A673 (cell line): ENCODE measurements at regions not wholly inside any gene's neighbourhood (a gene's known extent, or its start where the extent isn't known, plus 50 kb on each side); places are given as distances from the start of the nearest gene placed in this dataset.

ENCODE experiments used
- BruUV-seq: library from RNA; stranded (reverse); fragments of 400-500 nt; replicated peaks from 2 replicates; lab custom pipeline; 2021; lab: Mats Ljungman, UMichigan
- CTCF ChIA-PET: fragments of 300-600 bp; sonication (Branson Sonifier 250); formaldehyde crosslinking; loops from one replicate; lab custom pipeline; 2022; ENCODE audit warnings: antibody characterized with exemption; lab: Charles Lee
- POLR2A ChIA-PET: fragments of 300-600 bp; sonication (Branson Sonifier 250); formaldehyde crosslinking; loops from one replicate; lab custom pipeline; 2022; ENCODE audit warnings: antibody characterized with exemption; ENCODE audit not compliant: low non-redundant PET; lab: Charles Lee
- DNase-seq: peaks from one replicate; pipeline ENCODE4 v3.0.0-alpha.2; 2015; ENCODE audit warnings: low spot score
- H3K27ac ChIP-seq: fragments of 200-600 bp; sonication (generic); 2 replicates; pipeline ENCODE4 v1.5.1; 2016; ENCODE audit warnings: mixed run types, low read depth, mild to moderate bottlenecking, mixed read lengths, antibody characterized with exemption, low read length; ENCODE audit not compliant: poor library complexity, severe bottlenecking
- H3K27me3 ChIP-seq: fragments of 200-600 bp; sonication (generic); replicated peaks from 2 replicates; pipeline ENCODE4 v1.6.1; 2017; ENCODE audit warnings: mixed run types, low read depth, mild to moderate bottlenecking, mixed read lengths, antibody characterized with exemption, low read length; ENCODE audit not compliant: insufficient read depth, poor library complexity
- H3K36me3 ChIP-seq: fragments of 200-600 bp; sonication (generic); 2 replicates; pipeline ENCODE4 v1.6.1; 2016; ENCODE audit warnings: mixed run types, mild to moderate bottlenecking, mixed read lengths, antibody characterized with exemption, low read length; ENCODE audit not compliant: insufficient read depth, poor library complexity, severe bottlenecking
- H3K4me1 ChIP-seq: fragments of 200-600 bp; sonication (generic); 2 replicates; pipeline ENCODE4 v1.6.1; 2017; ENCODE audit warnings: mixed run types, mild to moderate bottlenecking, mixed read lengths, antibody characterized with exemption, low read length; ENCODE audit not compliant: insufficient read depth, poor library complexity, severe bottlenecking
- H3K4me3 ChIP-seq: fragments of 200-600 bp; sonication (generic); 2 replicates; pipeline ENCODE4 v1.5.1; 2016; ENCODE audit warnings: low read depth, mixed run types, mild to moderate bottlenecking, mixed read lengths, low read length; ENCODE audit not compliant: poor library complexity, severe bottlenecking
- H3K9me3 ChIP-seq: fragments of 200-600 bp; sonication (generic); 2 replicates; pipeline ENCODE4 v1.6.1; 2016; ENCODE audit warnings: mixed run types, low read depth, mild to moderate bottlenecking, mixed read lengths, antibody characterized with exemption, low read length; ENCODE audit not compliant: poor library complexity, severe bottlenecking
- EZH2 ChIP-seq: fragments of 200-600 bp; sonication (generic); IDR thresholded peaks from 2 replicates; pipeline ENCODE4 v1.6.1; 2017; ENCODE audit warnings: borderline replicate concordance, low read depth, mild to moderate bottlenecking, mixed read lengths, antibody characterized with exemption, low read length; ENCODE audit not compliant: poor library complexity, severe bottlenecking
- intact Hi-C: fragments of 100-400 bp; cut with micrococcal nuclease; formaldehyde crosslinking; loops from one replicate; pipeline ENCODE4 v1.10.0; 2022; ENCODE audit not compliant: unreplicated experiment
- TF ChIP-seq, protein P1 (sequence below): fragments of 300-800, 200-600 bp; sonication (generic); conservative IDR thresholded peaks from 2 replicates; pipeline ENCODE4 v1.5.1; 2017; ENCODE audit warnings: low read depth, mild to moderate bottlenecking, antibody characterized with exemption, low read length, moderate library complexity, mixed read lengths

DNA sequence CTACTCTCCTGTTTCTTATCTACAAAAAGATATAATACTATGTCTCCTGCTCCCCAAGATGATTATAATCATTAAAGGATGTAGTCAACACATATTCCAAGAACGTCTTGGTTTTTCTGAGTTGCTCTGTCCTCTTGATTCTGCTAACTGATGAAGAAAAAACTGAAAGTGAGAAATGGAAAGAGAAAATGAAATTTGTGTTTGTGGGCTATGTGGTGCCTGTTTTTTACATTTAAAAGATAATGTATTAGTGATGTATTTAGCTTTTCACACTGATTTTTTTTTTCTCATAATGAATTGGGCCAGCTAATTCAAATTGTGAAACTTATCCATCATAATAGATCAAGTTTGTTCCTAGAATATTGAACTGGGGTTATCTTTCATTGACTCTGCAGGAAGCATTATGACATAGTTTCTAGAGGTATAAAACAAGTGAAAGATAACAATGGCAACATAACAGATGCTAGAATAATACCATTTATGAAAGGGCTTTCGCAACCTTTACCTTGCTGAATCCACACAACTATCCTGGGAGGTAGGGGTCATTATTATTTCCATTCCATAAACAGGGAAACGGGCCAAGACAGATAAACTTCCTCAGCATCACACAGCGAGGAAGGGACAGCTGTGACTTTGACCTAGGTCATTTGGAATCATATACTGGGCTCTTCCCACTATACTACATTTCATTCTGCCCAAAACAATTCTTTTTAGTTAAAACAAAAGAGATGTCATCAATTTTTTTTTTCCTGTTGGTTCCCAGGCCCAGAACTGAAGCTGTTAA lies 336.7 kb downstream of the GJA1 start:
- Histone ChIP-seq H3K9me3 (no peaks in the 10 kb centered on the region), H3K36me3 (no peaks in the 10 kb centered on the region), H3K27ac (no peak overlapping the region), H3K4me3 (no peak overlapping the region), H3K4me1 (no peaks in the 10 kb centered on the region), H3K27me3 (no peaks in the 10 kb centered on the region)
- ChIA-PET CTCF (no interaction called here), POLR2A (no interaction called here)
- no peak for TF ChIP-seq EZH2
- TF ChIP-seq, protein P1, sequence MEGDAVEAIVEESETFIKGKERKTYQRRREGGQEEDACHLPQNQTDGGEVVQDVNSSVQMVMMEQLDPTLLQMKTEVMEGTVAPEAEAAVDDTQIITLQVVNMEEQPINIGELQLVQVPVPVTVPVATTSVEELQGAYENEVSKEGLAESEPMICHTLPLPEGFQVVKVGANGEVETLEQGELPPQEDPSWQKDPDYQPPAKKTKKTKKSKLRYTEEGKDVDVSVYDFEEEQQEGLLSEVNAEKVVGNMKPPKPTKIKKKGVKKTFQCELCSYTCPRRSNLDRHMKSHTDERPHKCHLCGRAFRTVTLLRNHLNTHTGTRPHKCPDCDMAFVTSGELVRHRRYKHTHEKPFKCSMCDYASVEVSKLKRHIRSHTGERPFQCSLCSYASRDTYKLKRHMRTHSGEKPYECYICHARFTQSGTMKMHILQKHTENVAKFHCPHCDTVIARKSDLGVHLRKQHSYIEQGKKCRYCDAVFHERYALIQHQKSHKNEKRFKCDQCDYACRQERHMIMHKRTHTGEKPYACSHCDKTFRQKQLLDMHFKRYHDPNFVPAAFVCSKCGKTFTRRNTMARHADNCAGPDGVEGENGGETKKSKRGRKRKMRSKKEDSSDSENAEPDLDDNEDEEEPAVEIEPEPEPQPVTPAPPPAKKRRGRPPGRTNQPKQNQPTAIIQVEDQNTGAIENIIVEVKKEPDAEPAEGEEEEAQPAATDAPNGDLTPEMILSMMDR = no peak
- BruUV-seq = no TSS peak
- intact Hi-C loops = no loop called here
- no peak for DNase-seq

DNA sequence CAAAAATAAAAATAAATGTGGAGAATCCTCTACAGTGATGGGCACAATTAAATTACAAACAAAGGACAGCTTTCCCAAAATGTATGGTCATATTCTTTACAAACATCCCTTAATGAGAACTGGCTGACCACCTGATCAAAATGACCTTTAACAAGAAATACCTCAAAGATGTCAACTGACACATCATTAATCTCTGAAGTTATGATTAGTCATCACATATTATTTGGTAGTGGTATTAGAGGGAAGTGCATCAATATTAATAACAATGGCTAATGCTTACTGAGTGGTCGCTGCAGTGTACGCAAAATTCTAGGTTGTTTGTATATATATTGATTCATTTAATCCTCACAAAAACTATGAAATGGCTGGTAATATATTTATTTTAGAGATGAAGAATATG lies 340.6 kb downstream of the GJA1 start:
- Histone ChIP-seq H3K36me3 (no peaks in the 10 kb centered on the region), H3K4me1 (no peaks in the 10 kb centered on the region), H3K4me3 (no peak overlapping the region), H3K27ac (no peak overlapping the region), H3K9me3 (no peaks in the 10 kb centered on the region), H3K27me3 (no peaks in the 10 kb centered on the region)
- CTCF ChIA-PET = no interaction called here
- no peak for DNase-seq
- TF ChIP-seq, protein P1 = no peak
- TF ChIP-seq EZH2 = no peak
- no TSS peak for BruUV-seq
- intact Hi-C loops = no loop called here
- POLR2A ChIA-PET = no interaction called here

DNA sequence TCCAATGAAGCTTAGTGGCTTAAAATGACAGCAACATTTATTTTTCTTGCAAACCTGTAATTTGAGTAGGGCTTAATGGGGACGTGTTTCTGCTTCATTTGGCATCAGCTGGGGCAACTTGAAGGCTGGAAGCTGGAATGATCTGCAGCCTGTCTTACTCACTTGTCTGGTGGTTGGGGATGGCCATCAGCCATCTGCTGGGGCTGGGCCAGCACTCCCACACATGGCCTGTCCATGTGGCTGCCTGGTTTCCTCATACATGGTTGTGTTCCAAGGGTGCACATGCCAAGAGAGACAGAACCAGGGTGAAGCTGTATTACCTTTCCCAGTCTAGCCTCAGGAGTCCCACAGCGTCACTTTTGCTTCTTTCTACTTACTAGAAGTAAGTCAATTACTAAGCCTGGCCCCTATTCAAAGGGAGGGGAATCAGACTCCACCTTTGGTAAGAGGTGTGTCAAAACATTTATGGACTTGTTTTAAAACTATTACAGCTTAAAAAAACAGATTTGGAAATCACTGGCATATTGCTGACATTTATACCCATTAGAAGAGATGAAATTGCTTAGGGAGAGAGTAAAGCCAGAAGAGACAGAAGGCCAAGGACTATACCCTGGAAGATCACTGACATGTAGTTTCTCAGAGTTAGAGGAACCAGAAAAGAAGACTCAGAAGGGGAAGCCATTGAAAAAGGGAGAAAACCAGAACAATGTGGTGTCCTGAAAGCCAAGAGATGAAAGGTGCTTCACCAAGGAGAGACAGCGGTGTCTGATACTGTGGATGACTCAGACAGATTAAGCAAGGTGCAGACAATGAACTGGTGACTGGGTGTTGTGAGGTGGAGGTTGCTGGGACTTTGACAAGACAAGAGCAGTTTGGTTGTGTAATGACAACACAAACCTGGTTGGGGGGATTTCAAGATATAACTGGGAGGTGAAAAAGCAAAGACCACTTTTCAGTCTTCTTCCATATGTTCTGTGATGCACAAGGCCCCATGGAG lies 345.2 kb downstream of the GJA1 start:
- BruUV-seq = no TSS peak
- Histone ChIP-seq H3K9me3 (no peaks in the 10 kb centered on the region), H3K36me3 (no peaks in the 10 kb centered on the region), H3K4me1 (no peaks in the 10 kb centered on the region), H3K4me3 (no peak overlapping the region), H3K27ac (no peak overlapping the region), H3K27me3 (no peaks in the 10 kb centered on the region)
- peak; percentile 11 for DNase-seq
- intact Hi-C loops = no loop called here
- ChIA-PET POLR2A (no interaction called here), CTCF (no interaction called here)
- TF ChIP-seq EZH2 = no peak
- TF ChIP-seq, protein P1 = no peak
